Upper lobe of right lung (tissue), 1 donor: ENCODE measurements at regions not wholly inside any gene's neighbourhood (a gene's known extent, or its start where the extent isn't known, plus 50 kb on each side); places are given as distances from the start of the nearest gene placed in this dataset.

Source experiments
- ATAC-seq: fragments of 200-7000 bp; cut with Tn5 transposase; one replicate; pipeline ENCODE4 v1.9.1; 2020; ENCODE audit warnings: mild to moderate bottlenecking, moderate library complexity
- DNase-seq: peaks from one replicate; pipeline ENCODE4 v3.0.0-alpha.2; 2020
- H3K27ac ChIP-seq: fragments of 200-600 bp; one replicate; pipeline ENCODE4 v1.8.0; 2022
- H3K27me3 ChIP-seq: fragments of 200-600 bp; one replicate; pipeline ENCODE4 v1.8.0; 2022; ENCODE audit warnings: mild to moderate bottlenecking
- H3K36me3 ChIP-seq: fragments of 200-600 bp; one replicate; pipeline ENCODE4 v1.8.0; 2022
- H3K4me1 ChIP-seq: fragments of 200-600 bp; one replicate; pipeline ENCODE4 v1.8.0; 2022
- H3K4me3 ChIP-seq: fragments of 200-600 bp; one replicate; pipeline ENCODE4 v1.8.0; 2022; ENCODE audit warnings: mild to moderate bottlenecking
- H3K9me3 ChIP-seq: fragments of 200-600 bp; one replicate; pipeline ENCODE4 v1.8.0; 2022
- CTCF ChIP-seq: fragments of 200-600 bp; IDR thresholded peaks from one replicate; pipeline ENCODE4 v1.8.0; 2022; ENCODE audit warnings: antibody characterized with exemption
- intact Hi-C: fragments of 100-400 bp; cut with DNase I; formaldehyde crosslinking; loops from one replicate; pipeline ENCODE4 v1.11.0; 2022
- donor health status: DM: no; HTN: yes; CAD: no; lungs with severe emphysema.

DNA sequence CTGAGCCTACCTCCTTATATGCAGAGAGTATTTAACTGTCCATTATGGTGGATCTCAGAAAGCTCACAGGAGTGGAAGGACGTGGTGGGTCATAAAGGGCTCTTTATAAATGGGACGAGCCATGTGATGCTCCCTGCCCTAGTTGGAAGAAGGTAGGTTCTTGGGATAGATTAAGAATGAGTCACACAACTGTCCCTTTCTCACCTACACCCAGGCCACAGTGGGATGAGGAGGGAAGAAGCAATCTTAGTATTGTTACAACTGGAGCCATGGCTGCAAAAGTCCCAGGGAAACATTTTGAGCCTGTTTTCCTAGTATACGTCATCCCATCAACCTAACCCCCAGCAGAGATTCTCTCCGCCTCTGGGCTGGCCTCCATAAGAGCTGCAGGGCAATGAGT lies 229.9 kb downstream of the TTC32 start:
- DNase-seq (no peak), ATAC-seq (no peak)
- Histone ChIP-seq H3K27me3 (no peaks in the 10 kb centered on the region), H3K27ac (no peak overlapping the region), H3K36me3 (no peaks in the 10 kb centered on the region), H3K4me1 (no peaks in the 10 kb centered on the region), H3K9me3 (no peaks in the 10 kb centered on the region), H3K4me3 (no peak overlapping the region)
- TF ChIP-seq CTCF, result no peak
- intact Hi-C loops, result no loop called here

GRCh38 chr2:19671311-19671710 lies 230.5 kb downstream of the TTC32 start:
- no peaks in the 10 kb centered on the region for H3K4me1 ChIP-seq

GRCh38 chr2:19670303-19670702 lies 231.5 kb downstream of the TTC32 start:
- no peak for DNase-seq
- Histone ChIP-seq H3K4me3 (no peak overlapping the region), H3K4me1 (no peaks in the 10 kb centered on the region), H3K27ac (no peak overlapping the region), H3K36me3 (no peaks in the 10 kb centered on the region), H3K27me3 (no peaks in the 10 kb centered on the region), H3K9me3 (no peaks in the 10 kb centered on the region)
- intact Hi-C loops, result no loop called here
- no peak for TF ChIP-seq CTCF
- no peak for ATAC-seq

More at GRCh38 chr2:19671311-19671710, 230.5 kb downstream of the TTC32 start:
- Histone ChIP-seq H3K36me3 (no peaks in the 10 kb centered on the region), H3K9me3 (no peaks in the 10 kb centered on the region), H3K27ac (no peak overlapping the region), H3K27me3 (no peaks in the 10 kb centered on the region), H3K4me3 (no peak overlapping the region)
- DNase-seq (no peak), ATAC-seq (no peak)
- no peak for TF ChIP-seq CTCF
- intact Hi-C loops, result no loop called here

DNA sequence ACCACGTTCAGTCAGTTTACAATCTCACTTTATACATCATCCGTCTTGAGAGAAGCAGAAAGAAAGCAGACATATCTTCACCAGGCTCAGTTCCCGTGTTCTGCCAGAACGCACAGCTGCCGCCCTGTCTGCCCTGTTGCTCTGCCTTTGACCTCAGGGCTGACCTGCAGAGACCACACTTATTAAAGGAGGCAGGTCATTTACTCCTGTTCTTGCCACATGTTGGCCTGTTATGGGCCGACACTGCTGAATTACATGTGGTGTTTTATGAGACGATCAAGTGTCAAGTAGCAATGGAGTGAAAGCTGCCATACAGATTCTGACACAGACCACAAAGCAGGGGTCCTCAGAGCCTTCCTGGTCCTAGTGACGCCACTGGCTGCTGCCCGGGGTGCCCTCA lies 232.2 kb downstream of the TTC32 start:
- ATAC-seq, result no peak
- no peaks in the 10 kb centered on the region for H3K27me3 ChIP-seq
- no peaks in the 10 kb centered on the region for H3K9me3 ChIP-seq
- no peak for DNase-seq
- H3K4me1 ChIP-seq, result no peaks in the 10 kb centered on the region
- H3K36me3 ChIP-seq, result no peaks in the 10 kb centered on the region
- intact Hi-C loops, result no loop called here
- no peak overlapping the region for H3K27ac ChIP-seq
- no peak overlapping the region for H3K4me3 ChIP-seq
- no peak for TF ChIP-seq CTCF

- Histone ChIP-seq H3K9me3 (no peaks in the 10 kb centered on the region), H3K27me3 (no peaks in the 10 kb centered on the region), H3K27ac (no peak overlapping the region), H3K36me3 (no peaks in the 10 kb centered on the region), H3K4me1 (no peaks in the 10 kb centered on the region), H3K4me3 (no peak overlapping the region)
- ATAC-seq (no peak), DNase-seq (no peak)
- intact Hi-C loops, result no loop called here
- TF ChIP-seq CTCF, result no peak
Measured at GRCh38 chr2:19669126-19669525, 232.7 kb downstream of the TTC32 start.

DNA sequence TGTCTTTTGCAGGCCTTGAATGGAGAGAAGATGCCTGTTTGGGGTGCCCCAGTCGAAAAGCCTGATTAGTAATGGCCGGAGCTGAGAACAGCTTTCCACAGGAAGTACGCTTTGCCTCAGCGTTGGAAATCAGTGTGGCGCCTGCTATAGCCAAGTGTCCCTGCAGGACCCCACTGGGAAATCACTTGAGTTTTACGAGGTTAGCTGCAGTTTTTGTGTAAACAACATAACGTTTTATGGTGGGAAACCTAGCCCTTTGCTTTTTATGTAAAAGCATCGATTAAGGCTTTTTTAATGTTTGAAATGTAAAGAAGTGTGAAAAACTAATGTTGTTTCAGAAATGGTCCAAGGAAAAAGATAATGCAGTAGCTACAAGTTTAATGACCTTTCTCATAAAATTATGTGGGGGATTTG lies 234.2 kb downstream of the TTC32 start:
- TF ChIP-seq CTCF, result no peak
- Histone ChIP-seq H3K4me3 (no peak overlapping the region), H3K27ac (no peak overlapping the region), H3K9me3 (no peaks in the 10 kb centered on the region), H3K27me3 (no peaks in the 10 kb centered on the region), H3K4me1 (no peaks in the 10 kb centered on the region), H3K36me3 (no peaks in the 10 kb centered on the region)
- intact Hi-C loops, result no loop called here
- DNase-seq (no peak), ATAC-seq (no peak)
